Type B pancreatic cell (in vitro differentiated cells): ENCODE measurements at regions not wholly inside any gene's neighbourhood (a gene's known extent, or its start where the extent isn't known, plus 50 kb on each side); places are given as distances from the start of the nearest gene placed in this dataset.

Experiments used
- DNase-seq: peaks from one replicate; pipeline ENCODE4 v3.0.0; 2021; ENCODE audit warnings: mixed read lengths; ENCODE audit not compliant: unreplicated experiment; ENCODE audit errors: extremely low spot score
- H3K27ac Mint-ChIP-seq: 2 replicates; pipeline ENCODE4 v1.8.0; 2021; ENCODE audit warnings: mild to moderate bottlenecking, mixed read lengths
- H3K27me3 Mint-ChIP-seq: 2 replicates; pipeline ENCODE4 v1.8.0; 2021; ENCODE audit warnings: mixed read lengths
- H3K36me3 Mint-ChIP-seq: 2 replicates; pipeline ENCODE4 v1.8.0; 2021; ENCODE audit warnings: mixed read lengths
- H3K4me1 Mint-ChIP-seq: one replicate; pipeline ENCODE4 v1.8.0; 2021; ENCODE audit warnings: mixed read lengths; ENCODE audit not compliant: unreplicated experiment
- H3K4me3 Mint-ChIP-seq: 2 replicates; pipeline ENCODE4 v1.8.0; 2021; ENCODE audit warnings: mild to moderate bottlenecking, mixed read lengths
- H3K9me3 Mint-ChIP-seq: 2 replicates; pipeline ENCODE4 v1.8.0; 2021; ENCODE audit warnings: mixed read lengths
- CTCF ChIP-seq: fragments of 200-600 bp; sonication (generic); conservative IDR thresholded peaks from 2 replicates; pipeline ENCODE4 v1.5.0; 2021; ENCODE audit warnings: antibody characterized with exemption, mild to moderate bottlenecking

GRCh38 chr10:94232711-94233383 is 129.9 kb downstream of the NOC3L start:
- DNase-seq: no peak
- no peak for TF ChIP-seq CTCF
- no peak overlapping the region for H3K4me3 Mint-ChIP-seq
- H3K36me3 Mint-ChIP-seq: peaks cover 3% of the 10 kb centered on the region
- no peaks in the 10 kb centered on the region for H3K9me3 Mint-ChIP-seq
- no peak overlapping the region for H3K27ac Mint-ChIP-seq
- no peaks in the 10 kb centered on the region for H3K27me3 Mint-ChIP-seq
- peaks cover 20% of the 10 kb centered on the region for H3K4me1 Mint-ChIP-seq

GRCh38 chr10:94235461-94235860 is 127.3 kb downstream of the NOC3L start:
- no peak overlapping the region for H3K27ac Mint-ChIP-seq

GRCh38 chr10:94238006-94238617 is 124.6 kb downstream of the NOC3L start:
- Mint-ChIP-seq H3K4me3 (no peak overlapping the region), H3K27ac (no peak overlapping the region), H3K9me3 (no peaks in the 10 kb centered on the region), H3K36me3 (no peaks in the 10 kb centered on the region), H3K27me3 (no peaks in the 10 kb centered on the region), H3K4me1 (peaks cover 20% of the 10 kb centered on the region)
- no peak for TF ChIP-seq CTCF
- no peak for DNase-seq

More at GRCh38 chr10:94235461-94235860, 127.3 kb downstream of the NOC3L start:
- Mint-ChIP-seq H3K36me3 (peaks cover 3% of the 10 kb centered on the region), H3K4me3 (no peak overlapping the region), H3K4me1 (peaks cover 20% of the 10 kb centered on the region), H3K27me3 (no peaks in the 10 kb centered on the region), H3K9me3 (no peaks in the 10 kb centered on the region)
- DNase-seq: no peak
- no peak for TF ChIP-seq CTCF

- Mint-ChIP-seq H3K27ac (no peak overlapping the region), H3K27me3 (no peaks in the 10 kb centered on the region), H3K36me3 (no peaks in the 10 kb centered on the region), H3K4me1 (peaks cover 20% of the 10 kb centered on the region), H3K9me3 (no peaks in the 10 kb centered on the region), H3K4me3 (no peak overlapping the region)
- no peak for TF ChIP-seq CTCF
- no peak for DNase-seq
Measured at GRCh38 chr10:94239696-94240095, 123.0 kb downstream of the NOC3L start.

- no peak overlapping the region for H3K27ac Mint-ChIP-seq
- no peaks in the 10 kb centered on the region for H3K9me3 Mint-ChIP-seq
- TF ChIP-seq CTCF: no peak
- H3K4me3 Mint-ChIP-seq: no peak overlapping the region
- no peaks in the 10 kb centered on the region for H3K27me3 Mint-ChIP-seq
- peaks cover 17% of the 10 kb centered on the region for H3K4me1 Mint-ChIP-seq
- no peaks in the 10 kb centered on the region for H3K36me3 Mint-ChIP-seq
- no peak for DNase-seq
Measured at GRCh38 chr10:94240491-94240890, 122.2 kb downstream of the NOC3L start.
